ENCODE measurements at regions not wholly inside any gene's neighbourhood (a gene's known extent, or its start where the extent isn't known, plus 50 kb on each side); places are given as distances from the start of the nearest gene placed in this dataset.
"Not testable (repeated sequence)": the region's sequence is repeated elsewhere in the genome, so short reads cannot be mapped to it uniquely, and the experiment has no call there.

DNA sequence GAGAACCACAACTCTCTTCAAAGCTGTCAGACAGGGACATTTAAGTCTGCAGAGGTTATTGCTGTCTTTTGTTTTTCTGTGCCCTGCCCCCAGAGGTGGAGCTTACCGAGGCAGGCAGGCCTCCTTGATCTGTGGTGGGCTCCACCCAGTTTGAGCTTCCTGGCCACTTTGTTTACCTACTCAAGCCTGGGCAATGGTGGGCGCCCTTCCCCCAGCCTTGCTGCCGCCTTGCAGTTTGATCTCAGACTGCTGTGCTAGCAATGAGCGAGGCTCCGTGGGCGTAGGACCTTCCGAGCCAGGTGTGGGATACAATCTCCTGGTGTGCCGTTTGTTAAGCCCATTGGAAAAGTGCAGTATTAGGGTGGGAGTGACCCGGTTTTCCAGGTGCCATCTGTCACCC is 822.1 kb downstream of the KCNMA1 start:
- DNase-seq: not testable (repeated sequence)

GRCh38 chr10:76811430-76811829 is 826.2 kb downstream of the KCNMA1 start:
- DNase-seq: no peak

DNA sequence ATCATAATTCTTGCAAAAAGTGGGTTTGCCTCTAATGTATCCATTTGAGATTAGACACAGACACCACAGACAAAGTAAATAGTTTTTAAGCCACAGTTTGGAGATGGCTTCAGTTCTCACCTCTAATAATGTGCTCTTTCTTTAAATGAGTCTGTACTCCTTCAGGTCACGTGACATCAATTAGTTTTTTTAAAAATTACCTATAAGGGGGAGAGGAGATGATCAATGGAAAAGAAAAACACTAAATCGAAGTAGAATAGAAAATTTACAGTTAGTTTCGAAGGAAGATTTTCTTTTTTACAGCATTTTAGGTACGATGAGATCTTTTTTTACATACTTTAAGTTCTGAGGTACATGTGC is 849.2 kb downstream of the KCNMA1 start:
- no peak for DNase-seq

- no peak for DNase-seq
Measured at GRCh38 chr10:76787746-76788451, 849.7 kb downstream of the KCNMA1 start.

GRCh38 chr10:76786504-76787072 is 851.0 kb downstream of the KCNMA1 start:
- no peak for DNase-seq

- no peak for DNase-seq
Measured at GRCh38 chr10:76784076-76784475, 853.5 kb downstream of the KCNMA1 start.

DNA sequence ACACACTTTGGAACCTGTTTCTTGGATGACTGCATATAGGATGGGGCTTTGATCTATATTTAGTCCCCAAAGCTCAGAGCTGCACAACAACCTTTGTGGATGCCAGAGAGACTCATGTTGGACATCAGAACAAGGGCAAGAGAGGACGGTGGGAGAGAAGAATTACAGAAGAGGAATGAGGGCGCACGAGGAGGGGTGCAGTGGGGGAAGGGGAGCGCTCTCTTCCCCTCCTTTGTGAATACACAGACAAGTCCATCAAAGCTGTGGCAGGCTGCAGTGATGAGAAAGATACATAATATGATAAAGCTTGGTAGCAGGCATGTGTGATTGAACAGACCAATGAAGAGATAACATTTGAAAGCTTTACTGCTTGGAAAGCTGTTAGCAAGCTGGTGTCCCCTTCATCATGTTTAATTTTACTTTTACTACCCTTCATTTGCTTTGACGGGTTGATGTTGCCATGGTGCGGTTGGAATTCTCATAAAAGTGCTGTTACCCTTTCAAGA is 857.8 kb downstream of the KCNMA1 start:
- no peak for DNase-seq

GRCh38 chr10:76778914-76779795 is 858.5 kb downstream of the KCNMA1 start:
- DNase-seq: no peak

DNA sequence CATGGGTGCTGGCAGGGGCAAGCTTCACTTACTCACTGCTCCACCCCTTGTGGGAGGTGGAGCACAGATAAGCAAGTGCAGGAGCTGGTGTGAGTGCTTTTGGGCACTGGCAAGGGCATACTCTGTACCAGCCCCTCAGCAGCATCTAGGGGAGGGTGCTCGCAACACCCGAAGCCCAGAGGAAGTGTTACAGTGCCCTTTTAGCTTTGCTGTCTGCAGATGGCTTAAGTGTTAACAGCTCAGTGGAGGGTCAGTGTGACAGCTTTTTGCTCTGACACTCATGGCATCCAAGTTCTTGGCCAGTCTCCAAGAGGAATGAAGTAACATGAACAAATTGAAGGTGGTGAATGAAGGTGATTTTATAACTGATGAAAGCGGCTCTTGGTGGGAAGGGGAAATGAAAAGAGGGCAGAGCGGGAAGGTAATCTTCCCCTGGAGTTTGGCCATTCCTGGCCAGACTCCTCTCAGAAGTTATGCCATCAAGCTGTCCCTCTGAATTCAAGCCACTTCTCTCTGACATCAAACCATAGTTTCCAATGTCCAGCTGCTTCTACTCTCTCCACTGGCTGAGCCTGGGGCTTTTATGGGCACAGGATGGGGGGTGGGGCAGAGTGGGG is 862.5 kb downstream of the KCNMA1 start:
- no peak for DNase-seq

- DNase-seq: no peak
Measured at GRCh38 chr10:76769582-76769981, 868.0 kb downstream of the KCNMA1 start.

DNA sequence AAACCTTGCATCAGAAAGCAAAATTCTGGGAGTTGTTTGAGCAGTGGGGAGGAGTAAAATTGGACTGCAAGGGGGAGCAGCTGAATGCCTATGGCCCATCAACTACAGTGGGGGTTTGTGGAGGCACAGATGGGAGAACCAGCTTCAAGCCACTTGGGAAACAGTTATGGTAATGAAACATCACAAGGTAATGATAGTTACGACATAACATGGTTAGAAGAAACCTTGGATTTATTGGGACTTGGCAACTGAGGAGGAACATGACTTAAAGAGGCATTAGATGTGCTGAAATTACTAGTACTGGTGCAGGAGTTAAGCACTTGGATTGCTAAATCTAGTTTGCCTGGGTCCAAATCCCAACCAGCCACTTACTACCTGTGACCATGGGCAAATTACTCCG is 868.4 kb downstream of the KCNMA1 start:
- no peak for DNase-seq

DNA sequence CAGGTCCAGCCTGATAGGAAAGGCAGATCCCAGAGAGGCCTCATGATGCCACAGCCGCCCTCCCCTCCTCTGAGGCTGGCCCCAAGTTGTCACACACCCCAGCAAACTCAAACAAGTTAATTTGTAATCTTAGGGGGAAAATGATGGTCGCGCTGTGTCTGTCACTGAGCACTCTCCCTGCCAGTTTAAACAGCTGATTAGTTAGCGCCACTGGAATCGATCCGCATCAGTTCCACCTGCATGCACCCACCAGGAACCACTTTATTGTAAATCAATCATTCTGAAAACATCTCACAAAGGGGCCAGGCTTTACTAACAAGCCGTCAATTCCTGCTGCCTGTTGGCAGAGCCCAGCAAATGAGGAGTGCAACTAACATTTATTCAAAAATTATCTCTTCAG is 870.9 kb downstream of the KCNMA1 start:
- no peak for DNase-seq

DNA sequence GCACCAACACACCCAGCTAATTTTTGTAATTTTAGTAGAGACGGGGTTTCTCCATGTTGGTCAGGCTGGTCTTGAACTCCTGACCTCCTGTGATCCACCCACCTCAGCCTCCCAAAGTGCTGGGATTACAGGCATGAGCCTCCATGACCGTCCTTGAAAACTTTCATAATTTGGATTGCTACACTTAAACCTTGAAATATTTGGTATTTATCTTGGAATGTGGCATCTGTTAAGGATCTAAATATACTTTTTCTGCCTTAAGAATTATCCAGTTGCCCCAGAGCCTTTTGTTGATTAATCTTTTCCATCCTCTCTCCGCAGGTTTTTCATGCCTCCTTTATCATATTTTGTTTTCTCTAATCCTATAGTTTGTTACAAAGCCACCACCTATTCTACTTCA is 872.7 kb downstream of the KCNMA1 start:
- DNase-seq: not testable (repeated sequence)

GRCh38 chr10:76764177-76764576 is 873.4 kb downstream of the KCNMA1 start:
- no peak for DNase-seq

DNA sequence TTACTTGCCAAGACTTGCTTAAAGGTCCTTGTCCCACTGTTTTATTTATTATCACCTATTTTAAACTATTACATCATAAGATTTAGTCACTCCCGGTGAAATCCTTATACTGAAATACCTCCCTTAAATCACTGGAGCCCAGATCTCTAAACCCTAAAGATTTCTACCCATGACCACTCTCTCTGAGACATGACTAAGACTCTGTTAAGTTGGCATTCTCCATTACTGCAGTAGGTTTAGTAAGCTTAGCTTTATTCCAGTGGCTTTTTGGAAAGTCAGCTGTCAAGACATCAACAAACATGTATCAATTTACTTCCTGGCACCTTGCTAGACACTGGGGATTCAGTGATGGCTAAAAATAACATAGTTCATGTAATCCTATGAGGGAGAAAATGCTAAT is 874.2 kb downstream of the KCNMA1 start:
- DNase-seq: no peak

- no peak for DNase-seq
Measured at GRCh38 chr10:76759681-76760080, 877.9 kb downstream of the KCNMA1 start.

DNA sequence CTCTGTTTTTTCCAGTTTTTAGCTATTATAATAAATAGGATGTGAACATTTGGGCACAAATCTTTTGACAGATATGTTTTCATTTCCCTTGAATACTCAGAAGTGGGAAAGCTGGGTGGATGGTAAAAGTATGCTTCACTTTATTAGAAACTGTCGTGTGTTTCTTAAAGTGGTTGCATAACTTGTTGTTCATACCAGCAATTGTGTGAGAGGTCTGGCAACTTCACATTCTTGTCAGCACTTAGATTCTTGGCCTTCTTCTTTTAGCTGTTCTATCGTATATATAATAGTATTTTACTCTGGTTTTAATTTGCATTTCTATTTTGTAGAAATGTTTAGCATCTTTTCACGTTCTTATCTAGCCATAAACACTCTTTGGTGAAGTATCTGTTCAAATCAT is 894.4 kb downstream of the KCNMA1 start:
- DNase-seq: no peak

DNA sequence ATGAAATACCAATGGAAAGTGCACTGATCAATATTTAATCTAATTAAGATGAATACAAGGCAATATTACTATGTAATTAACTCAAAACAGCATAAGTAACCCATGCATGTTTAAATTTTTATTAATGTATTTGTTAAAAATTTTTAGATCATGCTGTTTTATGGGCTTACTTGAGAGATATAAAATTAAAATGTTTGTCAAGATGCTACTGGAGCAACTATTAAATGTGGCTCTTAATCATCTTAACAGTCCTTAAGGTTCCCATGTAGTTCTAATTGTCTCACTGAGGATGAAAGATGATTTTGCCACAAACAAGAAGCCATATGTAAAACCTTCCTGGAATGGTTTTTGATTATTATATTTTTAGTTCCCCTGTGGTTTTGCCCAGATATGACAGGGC is 897.1 kb downstream of the KCNMA1 start:
- DNase-seq: no peak

DNA sequence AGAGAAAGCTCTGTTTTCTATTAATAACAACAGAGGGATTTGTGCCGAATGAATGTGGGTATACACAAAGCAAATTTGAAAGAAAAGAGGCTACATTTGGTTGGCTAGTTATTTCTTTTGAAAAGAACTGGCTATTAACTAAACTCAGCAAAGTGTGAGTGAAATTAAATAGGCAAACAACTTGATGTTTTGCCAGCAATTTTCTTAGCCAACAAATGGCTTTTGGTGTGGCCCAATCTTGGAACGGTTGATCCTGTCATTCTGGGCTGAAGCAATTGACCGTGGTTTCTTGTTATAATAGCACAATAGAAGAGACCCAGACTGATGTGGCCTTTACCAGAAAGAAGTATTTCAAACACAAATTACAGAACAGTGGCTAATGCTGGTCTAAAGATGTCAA is 898.6 kb downstream of the KCNMA1 start:
- DNase-seq: no peak

DNA sequence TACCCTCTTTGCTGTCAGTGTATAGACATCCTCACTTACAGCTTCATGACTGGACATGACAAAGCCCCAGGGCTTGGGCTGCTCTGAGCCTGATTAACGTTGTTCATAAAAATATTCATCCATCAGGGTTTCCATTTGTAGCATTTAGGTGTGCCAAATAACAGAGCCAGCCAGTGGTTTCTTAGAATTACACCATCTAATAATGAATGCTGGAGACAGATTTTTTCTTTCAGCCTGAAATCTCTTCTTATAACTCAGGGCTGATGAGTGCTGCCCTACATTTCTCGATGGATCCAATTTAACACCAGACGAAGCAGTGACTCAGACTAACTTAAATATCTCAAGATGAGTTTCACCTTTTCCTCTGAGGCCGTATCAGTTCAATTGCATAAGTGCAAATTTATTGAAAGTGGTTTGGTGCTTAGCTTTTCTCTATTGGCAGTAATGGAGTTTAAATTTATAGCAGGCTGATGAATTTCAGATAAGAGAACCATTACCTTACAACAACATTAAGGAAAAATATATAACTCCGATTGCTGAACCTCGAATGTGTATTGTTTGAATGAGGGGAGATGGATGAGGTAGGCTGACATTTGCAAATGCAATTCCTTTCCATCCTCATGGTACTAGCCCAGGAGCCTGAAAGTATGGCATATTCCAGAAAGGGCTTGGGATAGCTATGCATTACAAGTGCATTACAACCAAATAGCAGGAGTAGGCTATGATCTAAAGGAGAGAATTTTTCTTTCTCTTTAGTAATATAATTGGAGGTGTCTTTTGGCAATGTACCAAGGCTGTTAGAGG is 900.6 kb downstream of the KCNMA1 start:
- no peak for DNase-seq

- no peak for DNase-seq
Measured at GRCh38 chr10:76736392-76736791, 901.2 kb downstream of the KCNMA1 start.

DNA sequence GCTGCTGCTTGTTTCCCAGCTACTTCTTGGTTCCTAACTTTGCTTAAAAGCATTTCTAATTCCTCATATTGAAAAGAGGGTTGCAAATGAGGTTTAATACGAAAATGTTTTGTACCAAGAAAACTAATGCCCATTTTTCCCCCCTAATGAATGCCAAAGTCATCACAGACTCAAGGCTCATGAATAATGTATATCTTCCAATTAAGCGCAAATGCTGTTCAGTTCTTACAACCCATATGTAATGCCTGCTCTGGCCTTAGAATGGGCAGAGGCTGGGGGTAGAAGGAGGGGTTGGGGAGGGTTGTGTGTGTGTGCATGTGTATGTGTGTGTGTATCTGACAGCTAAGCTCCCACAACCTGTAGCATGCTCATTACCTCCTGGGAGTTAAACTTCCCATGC is 901.7 kb downstream of the KCNMA1 start:
- peak in 1 of 2 experiments; percentile 47 for DNase-seq

Data from NCI-H524 (cell line).